Muscle of arm (tissue), 1 donor: ENCODE measurements at regions not wholly inside any gene's neighbourhood (a gene's known extent, or its start where the extent isn't known, plus 50 kb on each side); places are given as distances from the start of the nearest gene placed in this dataset.

ENCODE experiments used
- DNase-seq: peaks from one replicate; pipeline ENCODE4 v3.0.0-alpha.2; 2013

- DNase-seq = no peak
Measured at GRCh38 chr1:184141361-184141880, 89.9 kb downstream of the TSEN15 start.

- peak; percentile 36 for DNase-seq
Measured at GRCh38 chr1:184143449-184143848, 91.9 kb downstream of the TSEN15 start.

- DNase-seq = no peak
Measured at GRCh38 chr1:184145083-184145482, 93.6 kb downstream of the TSEN15 start.

- DNase-seq = no peak
Measured at GRCh38 chr1:184146202-184146601, 94.7 kb downstream of the TSEN15 start.

GRCh38 chr1:184150776-184151531, 99.4 kb downstream of the TSEN15 start:
- no peak for DNase-seq

- DNase-seq = peak; percentile 69
Measured at GRCh38 chr1:184152434-184152898, 100.9 kb downstream of the TSEN15 start.

- no peak for DNase-seq
Measured at GRCh38 chr1:184152974-184153373, 101.4 kb downstream of the TSEN15 start.

- DNase-seq = no peak
Measured at GRCh38 chr1:184153731-184154130, 102.2 kb downstream of the TSEN15 start.

GRCh38 chr1:184156521-184157393, 105.2 kb downstream of the TSEN15 start:
- DNase-seq = no peak

- DNase-seq = no peak
Measured at GRCh38 chr1:184157394-184157742, 105.8 kb downstream of the TSEN15 start.

- DNase-seq = no peak
Measured at GRCh38 chr1:184158896-184159681, 107.6 kb downstream of the TSEN15 start.

- DNase-seq = no peak
Measured at GRCh38 chr1:184160236-184160635, 108.7 kb downstream of the TSEN15 start.

- DNase-seq = no peak
Measured at GRCh38 chr1:184161071-184161698, 109.7 kb downstream of the TSEN15 start.

- DNase-seq = no peak
Measured at GRCh38 chr1:184162281-184162680, 110.8 kb downstream of the TSEN15 start.

- no peak for DNase-seq
Measured at GRCh38 chr1:184163674-184164465, 112.3 kb downstream of the TSEN15 start.

- no peak for DNase-seq
Measured at GRCh38 chr1:184164536-184164935, 113.0 kb downstream of the TSEN15 start.

- no peak for DNase-seq
Measured at GRCh38 chr1:184166485-184166884, 115.0 kb downstream of the TSEN15 start.

GRCh38 chr1:184167352-184167751, 115.8 kb downstream of the TSEN15 start:
- DNase-seq = no peak

GRCh38 chr1:184170719-184171118, 119.2 kb downstream of the TSEN15 start:
- no peak for DNase-seq

- DNase-seq = no peak
Measured at GRCh38 chr1:184176058-184176457, 124.5 kb downstream of the TSEN15 start.

- no peak for DNase-seq
Measured at GRCh38 chr1:184181044-184181443, 129.5 kb downstream of the TSEN15 start.
